ENCODE measurements at regions not wholly inside any gene's neighbourhood (a gene's known extent, or its start where the extent isn't known, plus 50 kb on each side); places are given as distances from the start of the nearest gene placed in this dataset.

DNA sequence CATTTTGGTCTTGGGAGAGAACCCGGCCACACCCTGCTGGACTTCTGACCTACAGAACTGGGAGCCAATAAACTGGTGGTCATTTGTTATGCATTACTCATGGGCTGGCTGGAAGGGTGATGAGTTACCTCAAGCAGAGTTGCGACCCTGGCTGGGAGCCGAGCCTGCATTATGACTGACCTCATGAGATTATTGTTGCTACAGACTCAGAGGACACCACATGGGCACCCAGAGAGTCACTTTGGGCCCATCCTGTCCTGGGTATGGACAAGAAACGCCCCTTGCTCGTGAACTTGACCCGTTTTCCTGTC lies 531.7 kb downstream of the TBC1D22A start:
- TF ChIP-seq, protein P1, sequence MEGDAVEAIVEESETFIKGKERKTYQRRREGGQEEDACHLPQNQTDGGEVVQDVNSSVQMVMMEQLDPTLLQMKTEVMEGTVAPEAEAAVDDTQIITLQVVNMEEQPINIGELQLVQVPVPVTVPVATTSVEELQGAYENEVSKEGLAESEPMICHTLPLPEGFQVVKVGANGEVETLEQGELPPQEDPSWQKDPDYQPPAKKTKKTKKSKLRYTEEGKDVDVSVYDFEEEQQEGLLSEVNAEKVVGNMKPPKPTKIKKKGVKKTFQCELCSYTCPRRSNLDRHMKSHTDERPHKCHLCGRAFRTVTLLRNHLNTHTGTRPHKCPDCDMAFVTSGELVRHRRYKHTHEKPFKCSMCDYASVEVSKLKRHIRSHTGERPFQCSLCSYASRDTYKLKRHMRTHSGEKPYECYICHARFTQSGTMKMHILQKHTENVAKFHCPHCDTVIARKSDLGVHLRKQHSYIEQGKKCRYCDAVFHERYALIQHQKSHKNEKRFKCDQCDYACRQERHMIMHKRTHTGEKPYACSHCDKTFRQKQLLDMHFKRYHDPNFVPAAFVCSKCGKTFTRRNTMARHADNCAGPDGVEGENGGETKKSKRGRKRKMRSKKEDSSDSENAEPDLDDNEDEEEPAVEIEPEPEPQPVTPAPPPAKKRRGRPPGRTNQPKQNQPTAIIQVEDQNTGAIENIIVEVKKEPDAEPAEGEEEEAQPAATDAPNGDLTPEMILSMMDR (IDR thresholded peaks at IDR 0.05; ENCODE audit: low read depth, low read length, missing control alignments), result no peak
- no peak for DNase-seq (ENCODE audit: low read depth)
- in situ Hi-C loops (cut with HindIII; ENCODE audit: low sequenced_read_pairs), result no loop called here

DNA sequence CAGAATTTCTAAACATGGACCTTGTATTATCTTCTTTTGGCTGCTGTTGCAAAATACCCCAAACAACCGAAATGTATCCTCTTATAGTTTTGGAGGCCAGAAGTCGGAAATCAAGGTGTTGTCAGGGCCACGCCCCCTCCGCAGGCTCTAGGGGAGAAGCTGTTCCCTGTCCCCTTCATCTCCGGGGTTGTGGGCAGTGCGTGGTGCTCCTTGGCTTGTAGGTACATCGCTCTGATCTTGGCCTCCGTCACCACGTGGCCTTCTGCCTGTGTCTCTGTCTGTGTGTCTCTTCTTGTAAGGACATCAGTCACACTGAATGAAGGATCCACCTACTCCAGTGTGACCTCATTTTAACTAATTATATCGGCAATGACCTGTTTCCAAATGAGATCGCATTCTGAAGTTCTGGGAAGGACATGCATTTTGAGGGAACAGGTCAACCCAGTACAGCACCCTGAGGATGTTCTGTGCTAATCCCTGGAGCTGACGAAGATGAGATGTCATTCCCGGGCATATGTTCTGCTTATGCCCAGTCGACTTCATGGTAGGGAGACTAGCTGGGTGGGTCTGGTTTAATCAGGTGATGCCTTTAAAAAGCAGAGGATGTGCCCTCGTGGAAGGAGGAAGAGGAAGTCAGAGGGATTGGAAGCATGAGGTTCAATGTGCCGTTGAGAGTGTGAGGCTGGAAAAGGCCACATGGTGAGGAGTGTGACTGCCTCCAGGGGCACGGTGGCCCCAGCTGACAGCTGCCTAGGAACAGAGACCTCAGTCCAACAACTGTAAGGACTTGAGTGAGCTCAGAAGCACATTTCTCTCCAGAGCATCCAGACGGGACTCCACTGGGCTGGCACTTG lies 531.1 kb downstream of the TBC1D22A start:
- no peak overlapping the region for H3K4me3 ChIP-seq (ENCODE audit: low read depth, low read length)
- no peak for DNase-seq (ENCODE audit: low read depth)
- TF ChIP-seq, protein P1 (IDR thresholded peaks at IDR 0.05; ENCODE audit: low read depth, low read length, missing control alignments), result no peak
- in situ Hi-C loops (cut with HindIII; ENCODE audit: low sequenced_read_pairs), result no loop called here

More for the DNA sequence above, 531.7 kb downstream of the TBC1D22A start:
- no peak overlapping the region for H3K4me3 ChIP-seq (ENCODE audit: low read depth, low read length)

DNA sequence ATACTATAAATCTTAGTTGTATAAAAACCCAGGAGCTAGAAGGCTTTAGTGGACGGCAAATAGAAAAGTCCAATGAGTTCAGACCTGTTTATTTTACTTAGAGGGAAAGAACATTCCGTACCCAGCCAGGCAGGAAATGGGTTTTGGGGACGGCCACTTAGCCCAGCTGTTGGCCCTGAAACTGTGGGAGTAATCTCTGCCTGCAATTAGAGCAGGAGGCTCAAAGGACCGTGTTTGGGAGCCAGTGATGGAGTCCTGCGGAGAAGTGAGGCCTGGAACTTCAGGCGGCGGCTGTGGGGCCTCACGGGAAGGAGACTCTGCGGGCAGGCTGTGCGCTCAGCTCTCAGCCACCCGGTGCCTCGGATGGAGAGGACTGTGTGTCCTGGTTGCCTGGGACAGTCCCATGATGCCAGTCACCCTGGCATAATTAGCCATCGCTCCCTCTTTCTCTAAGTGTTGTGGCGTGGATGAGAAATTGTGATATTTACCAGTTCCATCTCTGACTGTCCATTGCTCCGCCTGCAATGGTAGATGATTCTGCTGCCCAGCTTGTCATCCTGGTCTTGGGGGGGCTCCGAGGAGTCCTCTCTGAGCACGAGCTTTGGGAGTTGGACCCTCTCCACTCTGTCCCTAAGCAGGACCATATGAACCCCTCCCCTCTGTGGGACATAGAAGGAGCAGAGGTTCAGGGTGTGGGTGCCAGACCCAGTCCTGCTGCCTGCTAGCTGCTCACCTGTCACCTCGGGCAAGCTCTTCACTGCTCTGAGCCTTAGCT lies 530.3 kb downstream of the TBC1D22A start:
- no peak overlapping the region for H3K4me3 ChIP-seq (ENCODE audit: low read depth, low read length)
- TF ChIP-seq, protein P1 (IDR thresholded peaks at IDR 0.05; ENCODE audit: low read depth, low read length, missing control alignments), result no peak
- DNase-seq (ENCODE audit: low read depth), result no peak
- in situ Hi-C loops (cut with HindIII; ENCODE audit: low sequenced_read_pairs), result no loop called here

DNA sequence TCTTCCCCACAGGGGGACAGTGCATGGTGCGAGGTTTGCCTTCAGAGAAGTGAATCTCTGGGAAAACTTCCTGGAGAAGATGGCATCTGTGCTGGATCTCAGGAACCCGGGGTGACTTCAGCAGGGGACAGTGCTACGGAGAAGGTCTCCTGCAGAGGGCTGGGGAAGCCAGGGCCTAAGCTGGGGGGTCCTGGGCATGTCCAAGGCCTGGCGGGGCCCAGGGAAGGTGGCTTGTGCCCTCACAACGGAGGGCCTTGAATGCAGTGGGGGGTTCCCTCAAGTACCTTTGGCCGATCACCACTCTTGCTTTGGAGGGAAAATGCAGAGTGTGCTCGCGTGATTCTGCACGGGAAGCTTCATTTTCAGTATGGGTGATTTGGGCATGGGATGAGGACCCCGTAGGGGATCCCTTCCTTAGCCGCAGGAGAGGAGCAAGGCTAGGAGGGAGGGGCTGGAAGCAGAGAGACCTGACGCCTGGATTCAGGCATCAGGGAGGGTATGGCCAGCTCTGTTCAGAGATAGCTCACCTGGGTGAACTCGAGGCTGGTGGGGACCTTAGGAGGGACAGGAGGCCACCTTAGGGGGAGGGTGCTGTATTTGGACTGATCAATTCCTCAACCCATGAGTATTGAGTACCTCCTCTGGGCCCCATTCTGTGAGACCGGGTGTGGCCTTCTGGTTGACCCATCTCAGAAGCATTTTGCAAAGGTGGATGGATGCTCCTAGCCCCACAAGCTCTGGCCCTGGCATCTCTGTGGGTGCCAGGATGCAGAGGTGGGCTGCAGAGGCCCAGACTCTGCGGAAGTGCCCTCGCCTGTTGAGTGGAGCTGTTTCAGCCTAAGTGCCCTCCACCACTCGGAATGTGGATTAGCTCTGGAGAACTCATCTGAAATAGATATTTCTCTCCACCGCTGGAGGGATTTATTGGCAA lies 529.4 kb downstream of the TBC1D22A start:
- in situ Hi-C loops (cut with HindIII; ENCODE audit: low sequenced_read_pairs), result no loop called here
- no peak overlapping the region for H3K4me3 ChIP-seq (ENCODE audit: low read depth, low read length)
- TF ChIP-seq, protein P1 (IDR thresholded peaks at IDR 0.05; ENCODE audit: low read depth, low read length, missing control alignments), result no peak
- DNase-seq (ENCODE audit: low read depth), result no peak

DNA sequence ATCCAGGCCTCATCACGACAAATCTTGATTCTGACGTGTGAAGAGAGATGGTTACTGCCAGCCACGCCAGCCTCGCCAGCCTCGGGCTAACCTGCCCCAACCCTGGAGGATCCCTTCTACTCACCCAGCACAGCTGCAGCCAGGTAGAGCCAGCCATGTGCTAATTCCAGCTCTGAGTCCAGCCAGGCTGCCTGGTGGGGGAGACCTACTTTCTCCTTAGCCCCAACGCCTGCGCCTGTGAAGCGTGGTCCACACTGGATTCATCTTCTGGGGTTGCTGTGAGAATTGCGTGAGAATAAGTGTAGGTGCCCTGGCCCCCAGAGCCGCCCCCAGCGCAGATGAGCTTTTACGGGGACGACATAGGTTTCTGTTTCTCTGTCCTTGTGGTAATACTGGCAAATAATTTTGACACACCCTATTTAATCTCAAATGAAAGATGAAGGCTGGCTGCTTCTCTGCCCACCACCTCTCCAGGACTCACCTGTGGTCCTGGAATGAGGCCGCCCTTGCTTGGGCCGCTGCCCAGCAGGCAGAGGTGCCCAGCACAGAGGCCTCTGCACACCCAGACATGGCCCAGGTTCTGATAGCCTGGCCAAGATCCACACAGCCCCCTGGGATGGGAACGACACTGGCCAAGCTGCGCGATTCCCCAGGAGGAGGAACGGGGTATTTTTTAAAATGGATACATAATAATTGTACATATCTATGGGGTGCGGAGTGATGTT lies 528.4 kb downstream of the TBC1D22A start:
- H3K4me3 ChIP-seq (ENCODE audit: low read depth, low read length), result no peak overlapping the region
- no peak for DNase-seq (ENCODE audit: low read depth)
- in situ Hi-C loops (cut with HindIII; ENCODE audit: low sequenced_read_pairs), result no loop called here
- TF ChIP-seq, protein P1 (IDR thresholded peaks at IDR 0.05; ENCODE audit: low read depth, low read length, missing control alignments), result no peak
